ENCODE measurements at regions not wholly inside any gene's neighbourhood (a gene's known extent, or its start where the extent isn't known, plus 50 kb on each side); places are given as distances from the start of the nearest gene placed in this dataset.

DNA sequence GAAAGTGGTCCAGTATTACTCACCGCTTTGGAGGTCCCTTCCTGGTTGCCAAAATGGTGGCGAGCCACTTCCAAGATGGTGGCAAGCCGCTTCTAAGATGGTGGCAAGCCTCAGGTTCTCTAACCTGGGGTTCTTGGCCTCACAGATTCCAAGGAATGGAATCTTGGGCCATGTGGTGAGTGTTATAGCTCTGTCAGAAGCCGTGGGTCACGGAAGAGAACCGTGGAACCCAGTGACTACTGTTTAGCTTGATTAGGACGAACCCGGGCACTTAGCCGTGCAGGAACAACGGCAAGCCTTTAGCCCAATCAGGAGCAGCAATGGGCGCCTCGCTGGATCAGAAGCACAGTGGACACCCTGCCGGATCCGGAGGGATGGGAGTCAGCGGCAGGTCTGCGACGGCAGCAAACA lies 356.2 kb upstream of the TMPRSS15 start:
- TF ChIP-seq CTCF (IDR thresholded peaks at IDR 0.05) (no peak), POLR2A (IDR thresholded peaks at IDR 0.05) (no peak), POLR2AphosphoS5 (IDR thresholded peaks at IDR 0.05) (no peak)

Data from gastroesophageal sphincter (tissue), 3 donors.